ENCODE measurements at regions not wholly inside any gene's neighbourhood (a gene's known extent, or its start where the extent isn't known, plus 50 kb on each side); places are given as distances from the start of the nearest gene placed in this dataset.

GRCh38 chr10:46224414-46224682 lies 62.4 kb upstream of the ANTXRL start (continued):
- TF ChIP-seq NR2C2 (IDR thresholded peaks at IDR 0.05; ENCODE audit: borderline replicate concordance, control insufficient read depth, insufficient read length, low read depth) (no peak), ASH2L (IDR thresholded peaks at IDR 0.05; ENCODE audit: borderline replicate concordance, low read depth) (no peak), YY1 (IDR thresholded peaks at IDR 0.05; ENCODE audit: low read depth, low read length) (no peak), POLR2AphosphoS2 (IDR thresholded peaks at IDR 0.05; ENCODE audit: low read depth, low read length) (no peak), PBX3 (IDR thresholded peaks at IDR 0.05; ENCODE audit: insufficient replicate concordance, low read depth, low read length) (no peak), TCF12 (IDR thresholded peaks at IDR 0.05; ENCODE audit: low read depth, low read length) (no peak), IRF3 (IDR thresholded peaks at IDR 0.05) (no peak), IRF4 (IDR thresholded peaks at IDR 0.05; ENCODE audit: low read depth, low read length) (no peak)

- no peaks in the 10 kb centered on the region for H3K36me3 ChIP-seq (ENCODE audit: control insufficient read depth in 2 of 2, insufficient read depth in 2 of 2, low read length in 1 of 2)
- H4K20me1 ChIP-seq (ENCODE audit: control insufficient read depth, insufficient read depth): no peaks in the 10 kb centered on the region
- intact Hi-C loops (cut with micrococcal nuclease; ENCODE audit: unreplicated experiment): loop anchor here (10.0 kb wide), 2 partner anchors 299 to 991 kb away; no protein-coding TSS in a partner anchor
- RAD21 ChIA-PET (ENCODE audit: unreplicated experiment): no interaction called here
- H3K27ac ChIP-seq (ENCODE audit: control insufficient read depth, insufficient read depth): no peak overlapping the region
- WGBS (ENCODE audit: insufficient coverage, insufficient replicate concordance, low lambda C conversion rate, missing lambda C conversion rate): 57% methylated on average over 5 of the region's 5 CpGs
- in situ Hi-C loops (cut with MboI): no loop called here
- H3K9ac ChIP-seq (ENCODE audit: control insufficient read depth, insufficient read depth, low read length): no peak overlapping the region
- no peak for ATAC-seq
- no peak for TF ChIP-seq SMAD1 (IDR thresholded peaks at IDR 0.05; ENCODE audit: low read depth, partially characterized antibody)
- DNase-seq (ENCODE audit: low read depth, low spot score): no peak
- H2AFZ ChIP-seq (ENCODE audit: control insufficient read depth, low read depth, low read length): no peak overlapping the region
- H3K27me3 ChIP-seq (replicated peaks in 1 of 2; ENCODE audit: control insufficient read depth in 2 of 2, insufficient read depth in 2 of 2, low read length in 1 of 2): no peaks in the 10 kb centered on the region
- CTCF ChIA-PET: interaction anchor here (0.8 kb wide), 1 partner anchor 9 kb away, joined by 3 read pairs; no protein-coding TSS in a partner anchor
- no peak overlapping the region for H3K4me3 ChIP-seq
- no peak overlapping the region for H3K4me2 ChIP-seq (ENCODE audit: control insufficient read depth, insufficient read depth)
- FAIRE-seq: no peak
- BruUV-seq (replicated peaks): no TSS peak
- SMC1A ChIA-PET (ENCODE audit: uncharacterized antibody, unreplicated experiment): no interaction called here
- POLR2A ChIA-PET: no interaction called here
- H3K79me2 ChIP-seq (ENCODE audit: control insufficient read depth, insufficient read depth, low read length): no peaks in the 10 kb centered on the region
- no peaks in the 10 kb centered on the region for H3K4me1 ChIP-seq (ENCODE audit: control insufficient read depth, insufficient read depth, low read length)
- no peaks in the 10 kb centered on the region; the same call in 1 of the 3 replicates for H3K9me3 ChIP-seq (replicated peaks; ENCODE audit: control insufficient read depth, insufficient read depth, low read length)
Measured at GRCh38 chr10:46225597-46225996, 61.2 kb upstream of the ANTXRL start.
